Neural cell (in vitro differentiated cells): ENCODE measurements at regions not wholly inside any gene's neighbourhood (a gene's known extent, or its start where the extent isn't known, plus 50 kb on each side); places are given as distances from the start of the nearest gene placed in this dataset.

ENCODE experiments used
- H2AFZ ChIP-seq: fragments of 200-600, 300-800 bp; sonication (generic), shearing (Covaris generic); 2 replicates; pipeline ENCODE4 v1.6.0; 2014; ENCODE audit warnings: low read depth, mild to moderate bottlenecking, antibody characterized with exemption, low read length, moderate library complexity
- H3F3A ChIP-seq: fragments of 200-600 bp; shearing (Covaris generic); 2 replicates; pipeline ENCODE4 v1.6.1; 2016; ENCODE audit warnings: mild to moderate bottlenecking, moderate library complexity, mixed read lengths, antibody characterized with exemption, low read length; ENCODE audit not compliant: insufficient read depth, poor library complexity, severe bottlenecking
- H3K27ac ChIP-seq: fragments of 200-600, 300-800 bp; sonication (generic), shearing (Covaris generic); 2 replicates; pipeline ENCODE4 v1.5.1; 2014; ENCODE audit warnings: mild to moderate bottlenecking, low read length, moderate library complexity
- H3K27me3 ChIP-seq: fragments of 300-800, 200-600 bp; sonication (generic), shearing (Covaris generic); 2 replicates; pipeline ENCODE4 v1.6.0; 2014; ENCODE audit warnings: mild to moderate bottlenecking, low read depth, low read length, moderate library complexity; ENCODE audit not compliant: insufficient read depth
- H3K36me3 ChIP-seq: fragments of 300-800, 200-600 bp; sonication (generic), shearing (Covaris generic); 2 replicates; pipeline ENCODE4 v1.5.1; 2014; ENCODE audit warnings: mild to moderate bottlenecking, antibody characterized with exemption, low read length, moderate library complexity; ENCODE audit not compliant: insufficient read depth
- H3K4me2 ChIP-seq: fragments of 300-800, 200-600 bp; sonication (generic), shearing (Covaris generic); 2 replicates; pipeline ENCODE4 v1.6.0; 2014; ENCODE audit warnings: mild to moderate bottlenecking, low read length
- H3K4me3 ChIP-seq: fragments of 300-800, 200-600 bp; sonication (generic), shearing (Covaris generic); 2 replicates; pipeline ENCODE4 v1.5.1; 2014; ENCODE audit warnings: mild to moderate bottlenecking, low read length, moderate library complexity
- H3K79me2 ChIP-seq: fragments of 200-600 bp; shearing (Covaris generic); replicated peaks from 2 replicates; pipeline ENCODE4 v1.6.0; 2014; ENCODE audit warnings: mild to moderate bottlenecking, low read length, moderate library complexity; ENCODE audit not compliant: insufficient read depth
- H3K9ac ChIP-seq: fragments of 300-800, 200-600 bp; sonication (generic), shearing (Covaris generic); 2 replicates; pipeline ENCODE4 v1.6.1; 2016; ENCODE audit warnings: mild to moderate bottlenecking, low read length, mixed read lengths
- H3K9me2 ChIP-seq: fragments of 200-600 bp; shearing (Covaris generic); 2 replicates; pipeline ENCODE4 v1.6.1; 2016; ENCODE audit warnings: mild to moderate bottlenecking, low read length, mixed read lengths; ENCODE audit not compliant: insufficient read depth
- H3K9me3 ChIP-seq: fragments of 200-600, 300-800 bp; sonication (generic), shearing (Covaris generic); 2 replicates; pipeline ENCODE4 v1.6.1; 2016; ENCODE audit warnings: mild to moderate bottlenecking, mixed run types, low read length, moderate library complexity, mixed read lengths
- H4K20me1 ChIP-seq: fragments of 200-600 bp; shearing (Covaris generic); 2 replicates; pipeline ENCODE4 v1.6.1; 2016; ENCODE audit warnings: mild to moderate bottlenecking, mixed run types; ENCODE audit not compliant: insufficient read depth
- EP300 ChIP-seq: fragments of 450-650 bp; conservative IDR thresholded peaks from 2 replicates; pipeline ENCODE4 v1.6.1; 2014; ENCODE audit warnings: antibody characterized with exemption, mild to moderate bottlenecking, moderate library complexity; ENCODE audit not compliant: poor library complexity, severe bottlenecking
- MXI1 ChIP-seq: fragments of 450-650 bp; conservative IDR thresholded peaks from 2 replicates; pipeline ENCODE4 v1.6.1; 2014; ENCODE audit warnings: antibody characterized with exemption, mild to moderate bottlenecking; ENCODE audit not compliant: poor library complexity, severe bottlenecking
- RAD21 ChIP-seq: fragments of 450-650 bp; conservative IDR thresholded peaks from 2 replicates; pipeline ENCODE4 v1.6.1; 2014; ENCODE audit warnings: antibody characterized with exemption, mild to moderate bottlenecking, moderate library complexity
- SMC3 ChIP-seq: fragments of 450-650 bp; conservative IDR thresholded peaks from 2 replicates; pipeline ENCODE4 v1.6.1; 2014; ENCODE audit warnings: antibody characterized with exemption, mild to moderate bottlenecking, moderate library complexity; ENCODE audit not compliant: poor library complexity
- TAF1 ChIP-seq: IDR thresholded peaks from 2 replicates; pipeline ENCODE4 v1.6.1; 2012; ENCODE audit warnings: low read depth
- TF ChIP-seq, protein P1 (sequence below): IDR thresholded peaks from 2 replicates; pipeline ENCODE4 v1.6.1; 2012; ENCODE audit warnings: borderline replicate concordance
- TF ChIP-seq, protein P2 (sequence below): fragments of 450-650 bp; IDR thresholded peaks from 2 replicates; pipeline ENCODE4 v1.5.1; 2014; ENCODE audit warnings: antibody characterized with exemption, mild to moderate bottlenecking, moderate library complexity; ENCODE audit not compliant: poor library complexity, severe bottlenecking

DNA sequence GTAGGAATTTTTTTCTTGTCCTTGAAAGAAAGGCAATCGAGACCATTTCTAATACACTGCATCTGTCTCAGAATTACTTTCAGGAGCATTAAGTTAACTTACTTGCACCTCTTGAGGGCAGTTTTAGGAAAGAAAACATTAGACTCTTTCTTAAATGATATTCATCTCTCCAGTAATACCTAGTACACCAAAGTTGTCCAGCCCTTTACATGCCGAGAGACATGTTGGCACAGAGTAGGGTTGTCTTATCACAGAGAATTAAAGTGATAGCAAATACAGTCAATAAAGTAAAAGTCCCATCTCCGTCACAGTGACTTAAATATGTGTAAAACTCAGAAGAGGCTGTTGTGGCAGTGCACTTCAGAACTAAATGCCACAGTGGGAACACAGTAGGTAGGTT lies 154.3 kb upstream of the KCNN2 start:
- no peak overlapping the region for H3K27ac ChIP-seq
- no peak overlapping the region for H2AFZ ChIP-seq
- TF ChIP-seq RAD21: no peak
- TF ChIP-seq TAF1: no peak
- TF ChIP-seq EP300: no peak
- TF ChIP-seq, protein P1, sequence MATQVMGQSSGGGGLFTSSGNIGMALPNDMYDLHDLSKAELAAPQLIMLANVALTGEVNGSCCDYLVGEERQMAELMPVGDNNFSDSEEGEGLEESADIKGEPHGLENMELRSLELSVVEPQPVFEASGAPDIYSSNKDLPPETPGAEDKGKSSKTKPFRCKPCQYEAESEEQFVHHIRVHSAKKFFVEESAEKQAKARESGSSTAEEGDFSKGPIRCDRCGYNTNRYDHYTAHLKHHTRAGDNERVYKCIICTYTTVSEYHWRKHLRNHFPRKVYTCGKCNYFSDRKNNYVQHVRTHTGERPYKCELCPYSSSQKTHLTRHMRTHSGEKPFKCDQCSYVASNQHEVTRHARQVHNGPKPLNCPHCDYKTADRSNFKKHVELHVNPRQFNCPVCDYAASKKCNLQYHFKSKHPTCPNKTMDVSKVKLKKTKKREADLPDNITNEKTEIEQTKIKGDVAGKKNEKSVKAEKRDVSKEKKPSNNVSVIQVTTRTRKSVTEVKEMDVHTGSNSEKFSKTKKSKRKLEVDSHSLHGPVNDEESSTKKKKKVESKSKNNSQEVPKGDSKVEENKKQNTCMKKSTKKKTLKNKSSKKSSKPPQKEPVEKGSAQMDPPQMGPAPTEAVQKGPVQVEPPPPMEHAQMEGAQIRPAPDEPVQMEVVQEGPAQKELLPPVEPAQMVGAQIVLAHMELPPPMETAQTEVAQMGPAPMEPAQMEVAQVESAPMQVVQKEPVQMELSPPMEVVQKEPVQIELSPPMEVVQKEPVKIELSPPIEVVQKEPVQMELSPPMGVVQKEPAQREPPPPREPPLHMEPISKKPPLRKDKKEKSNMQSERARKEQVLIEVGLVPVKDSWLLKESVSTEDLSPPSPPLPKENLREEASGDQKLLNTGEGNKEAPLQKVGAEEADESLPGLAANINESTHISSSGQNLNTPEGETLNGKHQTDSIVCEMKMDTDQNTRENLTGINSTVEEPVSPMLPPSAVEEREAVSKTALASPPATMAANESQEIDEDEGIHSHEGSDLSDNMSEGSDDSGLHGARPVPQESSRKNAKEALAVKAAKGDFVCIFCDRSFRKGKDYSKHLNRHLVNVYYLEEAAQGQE: no peak
- no peak for TF ChIP-seq MXI1
- no peaks in the 10 kb centered on the region for H3K9me2 ChIP-seq
- no peak overlapping the region for H3K4me3 ChIP-seq
- H3K36me3 ChIP-seq: no peaks in the 10 kb centered on the region
- H3K9ac ChIP-seq: no peak overlapping the region
- H4K20me1 ChIP-seq: no peaks in the 10 kb centered on the region
- H3K9me3 ChIP-seq: no peaks in the 10 kb centered on the region
- no peaks in the 10 kb centered on the region for H3K27me3 ChIP-seq
- no peak overlapping the region for H3K4me2 ChIP-seq
- no peaks in the 10 kb centered on the region for H3K79me2 ChIP-seq
- H3F3A ChIP-seq: no peaks in the 10 kb centered on the region

DNA sequence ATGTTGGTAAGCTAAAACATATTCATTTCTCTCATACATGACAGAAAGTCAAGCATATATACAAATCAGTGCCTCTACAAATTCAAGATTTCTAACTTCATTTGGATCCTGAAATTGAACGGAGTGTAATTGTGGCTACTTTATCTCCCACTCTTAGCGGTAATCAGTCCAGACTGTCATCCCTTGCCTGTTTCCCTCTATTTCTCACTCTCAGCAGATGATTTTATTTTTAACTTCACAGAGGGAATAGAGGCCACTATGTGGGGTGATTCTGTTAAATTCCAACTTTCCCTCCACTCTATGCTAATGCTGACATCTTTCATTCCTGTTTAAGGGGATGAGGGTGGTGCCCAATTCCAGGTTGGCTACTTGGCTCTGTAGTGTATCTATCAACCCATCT lies 153.8 kb upstream of the KCNN2 start:
- Histone ChIP-seq H3K27ac (no peak overlapping the region), H3K9ac (no peak overlapping the region), H3K4me3 (no peak overlapping the region), H3K27me3 (no peaks in the 10 kb centered on the region), H3F3A (no peaks in the 10 kb centered on the region), H4K20me1 (no peaks in the 10 kb centered on the region), H3K9me3 (no peaks in the 10 kb centered on the region), H3K79me2 (no peaks in the 10 kb centered on the region), H3K9me2 (no peaks in the 10 kb centered on the region), H3K36me3 (no peaks in the 10 kb centered on the region), H3K4me2 (no peak overlapping the region), H2AFZ (no peak overlapping the region)
- TF ChIP-seq SMC3 (no peak), TAF1 (no peak)
- TF ChIP-seq, protein P1: no peak
- TF ChIP-seq, protein P2, sequence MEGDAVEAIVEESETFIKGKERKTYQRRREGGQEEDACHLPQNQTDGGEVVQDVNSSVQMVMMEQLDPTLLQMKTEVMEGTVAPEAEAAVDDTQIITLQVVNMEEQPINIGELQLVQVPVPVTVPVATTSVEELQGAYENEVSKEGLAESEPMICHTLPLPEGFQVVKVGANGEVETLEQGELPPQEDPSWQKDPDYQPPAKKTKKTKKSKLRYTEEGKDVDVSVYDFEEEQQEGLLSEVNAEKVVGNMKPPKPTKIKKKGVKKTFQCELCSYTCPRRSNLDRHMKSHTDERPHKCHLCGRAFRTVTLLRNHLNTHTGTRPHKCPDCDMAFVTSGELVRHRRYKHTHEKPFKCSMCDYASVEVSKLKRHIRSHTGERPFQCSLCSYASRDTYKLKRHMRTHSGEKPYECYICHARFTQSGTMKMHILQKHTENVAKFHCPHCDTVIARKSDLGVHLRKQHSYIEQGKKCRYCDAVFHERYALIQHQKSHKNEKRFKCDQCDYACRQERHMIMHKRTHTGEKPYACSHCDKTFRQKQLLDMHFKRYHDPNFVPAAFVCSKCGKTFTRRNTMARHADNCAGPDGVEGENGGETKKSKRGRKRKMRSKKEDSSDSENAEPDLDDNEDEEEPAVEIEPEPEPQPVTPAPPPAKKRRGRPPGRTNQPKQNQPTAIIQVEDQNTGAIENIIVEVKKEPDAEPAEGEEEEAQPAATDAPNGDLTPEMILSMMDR: no peak
